DMS 273 (cell line): ENCODE measurements at regions not wholly inside any gene's neighbourhood (a gene's known extent, or its start where the extent isn't known, plus 50 kb on each side); places are given as distances from the start of the nearest gene placed in this dataset.
"Not testable (repeated sequence)": the region's sequence is repeated elsewhere in the genome, so short reads cannot be mapped to it uniquely, and the experiment has no call there.

ENCODE experiments used
- DNase-seq: peaks from one replicate; lab custom pipeline; 2025; ENCODE audit not compliant: unreplicated experiment; lab: John Stamatoyannopoulos, UW

- no peak for DNase-seq
These were observed 151.6 kb upstream of the ZNF337 start for GRCh38 chr20:25848222-25848621.

- not testable (repeated sequence) for DNase-seq
These were observed 148.0 kb upstream of the ZNF337 start for GRCh38 chr20:25844640-25845039.

GRCh38 chr20:25813511-25813910 is 116.9 kb upstream of the ZNF337 start:
- DNase-seq, result not testable (repeated sequence)

- not testable (repeated sequence) for DNase-seq
These were observed 101.7 kb upstream of the ZNF337 start for GRCh38 chr20:25798174-25798993.

- not testable (repeated sequence) for DNase-seq
These were observed 100.4 kb upstream of the ZNF337 start for GRCh38 chr20:25797062-25797461.

GRCh38 chr20:25777241-25777640 is 80.6 kb upstream of the ZNF337 start:
- not testable (repeated sequence) for DNase-seq

GRCh38 chr20:25774711-25775110 is 78.1 kb upstream of the ZNF337 start:
- DNase-seq, result not testable (repeated sequence)

GRCh38 chr20:25774203-25774602 is 77.5 kb upstream of the ZNF337 start:
- DNase-seq, result not testable (repeated sequence)

- not testable (repeated sequence) for DNase-seq
These were observed 75.8 kb upstream of the ZNF337 start for GRCh38 chr20:25772437-25772836.

GRCh38 chr20:25771818-25772217 is 75.2 kb upstream of the ZNF337 start:
- not testable (repeated sequence) for DNase-seq

GRCh38 chr20:25761596-25761995 is 64.9 kb upstream of the ZNF337 start:
- DNase-seq, result no peak

GRCh38 chr20:25761046-25761445 is 64.4 kb upstream of the ZNF337 start:
- DNase-seq, result not testable (repeated sequence)

GRCh38 chr20:25750765-25751696 is 54.4 kb upstream of the ZNF337 start:
- DNase-seq, result peak; percentile 79

GRCh38 chr20:25750220-25750764 is 53.6 kb upstream of the ZNF337 start:
- no peak for DNase-seq

- DNase-seq, result no peak
These were observed 53.0 kb upstream of the ZNF337 start for GRCh38 chr20:25749649-25750048.
